Neuron (in vitro differentiated cells): ENCODE measurements at regions not wholly inside any gene's neighbourhood (a gene's known extent, or its start where the extent isn't known, plus 50 kb on each side); places are given as distances from the start of the nearest gene placed in this dataset.

ENCODE experiments used
- H2AFZ ChIP-seq: one replicate; pipeline ENCODE4 v1.6.1; 2013; ENCODE audit warnings: low read depth, mild to moderate bottlenecking, inconsistent platforms, low read length, moderate library complexity
- H3K27me3 ChIP-seq: one replicate; pipeline ENCODE4 v1.6.1; 2013; ENCODE audit warnings: low read length; ENCODE audit not compliant: insufficient read depth
- H3K36me3 ChIP-seq: one replicate; pipeline ENCODE4 v1.6.1; 2013; ENCODE audit warnings: low read length; ENCODE audit not compliant: insufficient read depth
- H3K4me1 ChIP-seq: one replicate; pipeline ENCODE4 v1.6.1; 2013; ENCODE audit warnings: low read length; ENCODE audit not compliant: insufficient read depth
- H3K4me3 ChIP-seq: 2 replicates; pipeline ENCODE4 v1.5.1; 2013; ENCODE audit warnings: mild to moderate bottlenecking, low read length, moderate library complexity
- H3K9me3 ChIP-seq: one replicate; pipeline ENCODE4 v1.6.1; 2013; ENCODE audit warnings: low read length

DNA sequence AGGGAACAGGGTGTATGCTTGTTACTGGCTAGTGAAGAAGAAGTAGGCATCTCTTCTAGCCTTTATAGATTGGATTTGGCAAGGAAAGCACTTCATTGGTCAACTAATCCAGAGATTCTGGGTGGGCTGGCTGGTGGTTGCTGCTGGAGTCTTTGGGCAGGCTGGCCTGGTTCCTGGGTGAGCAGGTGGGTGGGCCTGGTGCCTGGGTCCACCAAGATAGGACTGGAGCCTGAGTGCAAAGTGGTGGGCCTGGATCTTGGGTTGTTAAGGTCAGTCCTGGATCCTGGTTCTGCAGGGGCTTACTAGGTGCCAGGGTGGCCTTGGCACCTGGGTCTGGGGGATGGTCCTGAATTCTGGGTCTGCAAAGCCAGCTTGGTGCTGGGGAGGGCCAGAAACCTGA lies 482.4 kb upstream of the GHITM start:
- Histone ChIP-seq H2AFZ (no peak overlapping the region), H3K4me1 (no peaks in the 10 kb centered on the region), H3K9me3 (no peaks in the 10 kb centered on the region), H3K4me3 (no peak overlapping the region), H3K36me3 (no peaks in the 10 kb centered on the region), H3K27me3 (no peaks in the 10 kb centered on the region)

DNA sequence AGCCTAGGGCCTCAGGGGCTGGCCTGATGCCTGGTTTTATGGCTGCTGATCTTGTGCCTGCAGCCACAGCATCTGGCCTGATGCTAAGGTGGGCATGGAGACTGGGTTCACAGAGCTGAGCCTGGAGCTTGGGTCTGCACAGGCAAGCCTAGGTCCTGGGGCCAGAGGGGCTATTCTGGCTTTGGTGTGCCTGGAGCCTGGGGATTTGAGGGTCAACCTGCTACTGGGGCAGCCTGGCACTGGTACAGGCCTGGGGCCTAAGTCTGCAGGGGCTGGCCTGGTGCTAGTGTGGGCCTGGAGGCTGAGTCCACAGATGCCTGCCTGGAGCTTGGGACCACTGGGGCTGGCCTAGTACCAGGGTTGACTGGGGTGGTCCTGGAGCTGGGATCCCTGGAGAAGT lies 481.8 kb upstream of the GHITM start:
- Histone ChIP-seq H3K27me3 (no peaks in the 10 kb centered on the region), H3K4me1 (no peaks in the 10 kb centered on the region), H3K4me3 (no peak overlapping the region), H2AFZ (no peak overlapping the region), H3K36me3 (no peaks in the 10 kb centered on the region), H3K9me3 (no peaks in the 10 kb centered on the region)

DNA sequence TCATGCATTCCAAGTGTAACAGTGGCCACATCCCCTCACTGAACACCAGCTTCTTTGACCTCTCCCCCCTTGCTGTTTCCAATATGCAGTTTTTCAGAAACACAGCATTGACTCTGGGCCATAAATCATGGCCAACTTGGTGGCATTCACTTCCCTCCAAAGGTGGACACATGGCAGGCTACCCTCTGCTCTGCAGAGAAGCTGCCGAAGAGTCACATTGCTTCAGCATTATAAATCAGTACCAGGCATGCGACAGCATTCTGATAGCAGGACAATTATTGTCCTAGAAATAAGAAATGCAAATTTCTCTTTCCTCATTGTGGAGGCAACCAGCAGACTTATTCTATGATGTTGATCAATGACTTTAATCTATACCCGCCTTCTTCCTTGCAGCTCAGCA lies 475.4 kb upstream of the GHITM start:
- Histone ChIP-seq H3K4me3 (no peak overlapping the region), H3K27me3 (no peaks in the 10 kb centered on the region), H3K9me3 (no peaks in the 10 kb centered on the region), H3K36me3 (no peaks in the 10 kb centered on the region), H3K4me1 (no peaks in the 10 kb centered on the region), H2AFZ (no peak overlapping the region)

DNA sequence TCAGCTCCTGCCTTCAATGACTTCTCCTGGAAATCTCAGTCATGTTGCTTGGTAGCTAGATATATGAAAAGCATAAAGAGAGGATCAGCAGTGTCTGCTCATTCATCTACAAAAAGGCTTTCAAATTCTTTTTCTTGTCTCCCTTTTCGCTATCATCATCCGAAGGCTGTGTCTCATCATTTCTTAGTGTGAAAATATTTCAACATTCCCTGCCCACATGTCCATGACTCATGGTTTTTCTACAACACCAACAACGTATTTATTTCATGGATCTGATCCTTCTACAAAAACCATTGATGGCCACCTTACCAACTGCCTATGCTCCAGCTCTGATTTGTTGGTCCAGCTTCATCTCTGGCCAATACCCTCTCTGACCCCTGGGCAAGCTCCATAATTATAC lies 472.5 kb upstream of the GHITM start:
- no peaks in the 10 kb centered on the region for H3K27me3 ChIP-seq
- no peaks in the 10 kb centered on the region for H3K4me1 ChIP-seq
- H3K9me3 ChIP-seq = no peaks in the 10 kb centered on the region
- no peak overlapping the region for H3K4me3 ChIP-seq
- H2AFZ ChIP-seq = no peak overlapping the region
- no peaks in the 10 kb centered on the region for H3K36me3 ChIP-seq

DNA sequence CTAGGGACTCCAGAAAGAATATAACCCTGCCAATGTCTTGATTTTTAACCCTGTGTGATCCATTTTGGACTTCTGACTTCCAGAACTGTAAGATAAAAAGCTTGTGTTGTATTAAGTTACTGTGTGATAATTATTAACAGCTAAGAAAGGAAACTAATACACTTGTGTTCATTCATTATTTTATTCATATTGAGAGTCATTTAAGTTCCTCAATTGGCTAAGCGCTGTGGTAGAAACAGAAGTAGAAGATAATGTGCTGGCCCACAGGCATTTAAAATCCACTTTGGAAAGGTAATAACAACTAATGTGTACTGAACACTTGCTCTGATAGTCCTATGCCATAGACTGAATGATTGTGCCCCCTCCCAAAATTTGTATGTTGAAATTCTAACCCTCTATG lies 471.7 kb upstream of the GHITM start:
- no peak overlapping the region for H2AFZ ChIP-seq
- H3K27me3 ChIP-seq = no peaks in the 10 kb centered on the region
- H3K36me3 ChIP-seq = no peaks in the 10 kb centered on the region
- H3K4me1 ChIP-seq = no peaks in the 10 kb centered on the region
- H3K9me3 ChIP-seq = no peaks in the 10 kb centered on the region
- H3K4me3 ChIP-seq = no peak overlapping the region

DNA sequence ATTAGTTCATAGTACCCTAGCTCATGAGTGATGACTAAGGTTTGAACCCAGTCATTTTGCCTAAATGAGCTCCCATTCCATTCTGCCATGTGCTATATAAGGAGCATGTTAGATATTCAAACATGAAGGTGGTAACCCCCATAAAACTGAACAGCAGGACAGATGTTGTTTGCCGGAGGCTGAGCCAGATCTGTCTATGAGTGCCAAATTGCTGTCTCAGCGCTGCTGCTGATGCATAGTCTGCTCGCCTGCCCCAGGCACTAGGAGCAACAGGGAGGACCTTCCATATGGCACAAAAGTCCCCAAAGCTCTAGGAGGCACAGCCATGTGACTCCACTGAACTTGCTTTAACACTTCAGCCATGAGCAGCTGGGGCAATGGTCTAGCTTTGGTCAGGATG lies 466.0 kb upstream of the GHITM start:
- H3K4me1 ChIP-seq = no peaks in the 10 kb centered on the region
- H3K9me3 ChIP-seq = no peaks in the 10 kb centered on the region
- H3K36me3 ChIP-seq = no peaks in the 10 kb centered on the region
- no peak overlapping the region for H2AFZ ChIP-seq
- H3K27me3 ChIP-seq = peaks cover 2% of the 10 kb centered on the region
- H3K4me3 ChIP-seq = no peak overlapping the region

DNA sequence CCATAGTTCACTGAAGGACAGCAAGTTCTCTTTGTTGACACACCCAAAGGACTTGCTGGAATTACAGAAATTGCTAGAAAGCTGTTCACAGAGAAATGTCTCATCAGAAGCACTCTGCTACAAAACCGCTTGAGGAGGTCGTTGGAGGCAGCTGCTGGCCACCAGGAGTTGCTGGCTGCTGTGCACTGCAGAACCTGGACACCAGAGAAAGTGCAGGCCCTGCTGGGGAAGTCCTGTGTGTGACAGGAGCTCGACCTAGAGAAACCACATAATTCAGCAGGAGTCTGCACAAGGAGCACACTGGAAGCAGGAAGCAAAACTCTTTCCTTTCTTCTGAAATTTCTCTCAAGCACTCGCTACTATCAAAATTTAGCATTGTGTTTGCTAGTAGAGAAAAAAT lies 461.5 kb upstream of the GHITM start:
- Histone ChIP-seq H3K4me1 (no peaks in the 10 kb centered on the region), H3K4me3 (no peak overlapping the region), H3K9me3 (no peaks in the 10 kb centered on the region), H3K36me3 (no peaks in the 10 kb centered on the region), H3K27me3 (peaks cover 2% of the 10 kb centered on the region), H2AFZ (peak overlapping the region; percentile 26)

DNA sequence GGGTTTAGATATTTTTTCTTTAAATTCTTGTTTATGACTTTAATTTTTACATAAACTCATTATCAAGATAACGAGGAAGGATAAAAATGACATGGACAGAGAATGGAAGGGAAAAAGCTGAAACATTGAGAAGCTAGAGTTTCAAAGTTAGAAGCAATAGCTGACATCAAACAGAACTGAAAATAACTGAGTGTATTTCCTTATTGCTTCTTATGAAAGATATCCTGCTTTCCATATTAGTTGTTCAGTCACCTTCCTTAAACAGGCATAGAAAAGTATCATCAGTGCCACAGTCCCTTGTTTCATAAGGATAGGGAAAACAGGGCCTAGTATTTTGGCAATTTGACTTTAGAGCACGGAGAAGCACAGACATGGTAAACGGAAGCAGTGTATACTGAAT lies 460.5 kb upstream of the GHITM start:
- no peaks in the 10 kb centered on the region for H3K36me3 ChIP-seq
- H3K9me3 ChIP-seq = no peaks in the 10 kb centered on the region
- no peak overlapping the region for H3K4me3 ChIP-seq
- H2AFZ ChIP-seq = no peak overlapping the region
- no peaks in the 10 kb centered on the region for H3K27me3 ChIP-seq
- H3K4me1 ChIP-seq = no peaks in the 10 kb centered on the region

DNA sequence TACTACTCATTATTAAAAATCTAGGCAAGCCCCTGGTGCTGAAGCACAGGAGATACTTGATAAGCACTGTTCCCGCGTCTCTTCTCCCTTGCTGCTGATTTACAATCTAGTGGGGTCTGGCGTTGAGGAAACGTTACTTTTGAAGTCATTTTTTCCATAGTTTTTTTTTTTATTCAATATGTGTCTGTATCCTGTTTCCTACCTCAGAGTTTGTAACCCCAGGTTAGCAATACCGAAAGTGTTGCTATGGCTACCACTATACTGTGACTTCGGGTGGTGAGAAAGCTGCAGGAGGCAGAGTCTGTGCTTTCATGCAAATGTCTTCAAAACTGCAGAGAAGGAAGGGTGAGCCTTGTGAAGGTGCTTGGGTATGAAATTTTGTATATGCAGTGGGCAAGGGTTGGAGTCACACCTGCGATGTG lies 458.8 kb upstream of the GHITM start:
- no peaks in the 10 kb centered on the region for H3K36me3 ChIP-seq
- no peak overlapping the region for H2AFZ ChIP-seq
- no peaks in the 10 kb centered on the region for H3K9me3 ChIP-seq
- no peaks in the 10 kb centered on the region for H3K27me3 ChIP-seq
- no peaks in the 10 kb centered on the region for H3K4me1 ChIP-seq
- H3K4me3 ChIP-seq = no peak overlapping the region

DNA sequence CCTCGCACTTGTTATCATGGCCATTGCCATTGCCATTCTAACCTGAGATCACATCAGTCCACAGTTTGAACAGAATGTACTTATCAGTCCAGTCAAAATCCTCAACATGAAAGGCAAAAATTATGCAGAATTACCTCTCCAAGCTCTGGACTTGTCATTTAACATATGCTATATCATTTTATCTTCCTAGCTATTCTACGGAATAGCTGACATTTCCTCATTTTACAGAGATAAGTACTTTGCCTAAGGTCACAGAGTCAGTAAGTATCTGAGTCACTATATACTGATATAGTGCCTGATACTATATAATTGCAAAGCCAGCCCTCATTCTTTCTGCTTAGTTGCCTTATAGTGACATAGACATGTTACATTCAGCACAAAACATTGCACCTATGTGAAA lies 456.9 kb upstream of the GHITM start:
- no peaks in the 10 kb centered on the region for H3K36me3 ChIP-seq
- H3K4me3 ChIP-seq = no peak overlapping the region
- H2AFZ ChIP-seq = no peak overlapping the region
- H3K9me3 ChIP-seq = no peaks in the 10 kb centered on the region
- no peaks in the 10 kb centered on the region for H3K4me1 ChIP-seq
- H3K27me3 ChIP-seq = no peaks in the 10 kb centered on the region

DNA sequence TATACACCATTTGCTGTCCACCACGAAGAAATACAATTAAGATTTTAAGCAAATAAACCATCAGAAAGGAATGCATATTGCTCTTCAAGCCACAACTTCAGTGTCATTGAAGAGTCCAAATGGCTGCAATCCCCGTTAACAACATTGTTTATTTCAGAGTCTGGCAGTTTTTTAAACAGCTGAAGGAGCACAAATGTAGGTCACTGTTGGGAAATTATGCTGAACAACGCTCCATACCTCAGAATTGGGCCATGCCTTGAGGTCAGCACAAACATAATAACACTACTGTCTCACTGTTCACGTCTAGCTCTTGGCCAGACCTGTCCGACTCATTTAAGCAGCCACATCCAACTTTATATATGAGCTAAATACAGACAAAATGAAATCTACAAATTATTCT lies 453.9 kb upstream of the GHITM start:
- no peak overlapping the region for H2AFZ ChIP-seq
- H3K36me3 ChIP-seq = no peaks in the 10 kb centered on the region
- no peaks in the 10 kb centered on the region for H3K4me1 ChIP-seq
- H3K9me3 ChIP-seq = no peaks in the 10 kb centered on the region
- H3K27me3 ChIP-seq = no peaks in the 10 kb centered on the region
- no peak overlapping the region for H3K4me3 ChIP-seq

DNA sequence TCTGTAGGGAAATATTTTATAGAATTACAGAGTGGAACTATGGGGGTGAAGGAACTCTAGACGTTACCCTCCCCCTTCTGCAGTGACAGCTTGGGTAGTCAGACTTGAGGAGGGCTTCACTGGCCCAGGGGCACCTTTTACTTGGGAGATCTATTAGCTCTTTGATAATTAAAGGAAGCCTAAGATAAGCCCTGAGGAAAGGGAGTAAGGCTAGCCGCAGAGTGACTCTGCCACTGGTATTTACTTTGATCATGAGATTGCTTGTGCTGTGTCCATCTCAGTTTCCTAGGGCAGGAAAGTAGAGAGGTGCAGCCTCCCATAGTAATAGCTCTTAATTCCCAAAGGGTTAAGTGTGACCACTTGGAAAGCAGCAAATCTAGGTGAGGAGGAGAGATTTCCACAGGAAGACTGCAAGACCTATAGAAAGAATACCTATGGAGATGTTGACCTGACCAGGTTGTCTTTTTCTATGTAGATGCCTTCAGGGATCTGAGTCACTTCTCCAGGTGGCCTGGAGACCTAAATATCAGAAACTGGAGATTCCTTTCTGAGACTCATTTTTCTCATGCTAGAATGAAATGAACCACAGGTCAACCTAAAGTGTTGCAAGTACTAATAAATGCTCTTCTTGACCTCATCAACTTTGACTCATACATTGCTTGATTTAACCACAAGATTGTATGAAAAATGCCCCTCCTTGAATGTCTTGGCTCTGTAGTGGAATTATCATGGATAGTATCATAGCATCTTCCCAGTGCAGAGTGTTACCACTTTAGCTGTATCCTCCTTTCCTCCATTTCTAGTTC lies 447.3 kb upstream of the GHITM start:
- Histone ChIP-seq H3K36me3 (no peaks in the 10 kb centered on the region), H3K9me3 (no peaks in the 10 kb centered on the region), H3K4me1 (no peaks in the 10 kb centered on the region), H2AFZ (no peak overlapping the region), H3K27me3 (no peaks in the 10 kb centered on the region), H3K4me3 (no peak overlapping the region)

DNA sequence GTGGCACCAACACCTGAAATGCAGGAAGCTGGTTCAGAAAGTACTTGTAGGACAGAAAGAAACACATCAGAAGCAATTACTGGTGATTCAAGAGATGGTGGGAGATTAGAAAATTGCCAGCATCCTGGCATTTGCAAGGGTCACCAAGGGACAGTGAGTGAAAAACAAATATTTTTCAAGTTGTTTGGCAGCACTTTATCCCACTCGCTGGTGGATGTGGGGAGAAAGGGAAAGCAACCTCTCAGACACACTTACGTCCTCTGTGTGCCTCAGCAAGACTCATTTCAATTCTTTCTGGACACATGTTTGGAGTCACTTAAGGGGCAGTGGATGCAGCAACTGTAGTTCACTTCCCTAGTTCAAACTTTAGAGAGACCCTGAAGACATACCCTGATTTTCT lies 440.4 kb upstream of the GHITM start:
- Histone ChIP-seq H2AFZ (no peak overlapping the region), H3K4me1 (no peaks in the 10 kb centered on the region), H3K36me3 (no peaks in the 10 kb centered on the region), H3K4me3 (no peak overlapping the region), H3K9me3 (peaks cover 4% of the 10 kb centered on the region), H3K27me3 (no peaks in the 10 kb centered on the region)

DNA sequence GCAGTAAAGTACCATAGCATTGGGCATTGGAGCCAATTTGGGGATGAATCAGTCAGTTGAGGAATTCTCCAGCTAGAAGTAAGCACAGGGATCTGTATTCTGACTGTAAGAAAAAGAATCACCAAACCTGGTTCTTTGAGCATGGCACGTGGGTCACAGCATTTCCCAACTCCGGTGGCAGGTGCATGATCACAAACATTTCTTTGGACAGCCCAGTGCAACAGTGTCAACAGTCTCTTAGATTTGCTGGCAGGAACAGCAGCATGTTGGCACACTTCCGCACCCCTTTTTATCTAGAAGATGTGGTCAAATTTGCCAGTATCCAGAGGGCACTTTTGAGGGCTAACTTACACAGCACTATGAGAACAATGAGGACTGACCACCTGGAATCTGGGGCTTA lies 437.5 kb upstream of the GHITM start:
- H2AFZ ChIP-seq = no peak overlapping the region
- no peaks in the 10 kb centered on the region for H3K4me1 ChIP-seq
- H3K4me3 ChIP-seq = no peak overlapping the region
- no peaks in the 10 kb centered on the region for H3K27me3 ChIP-seq
- no peaks in the 10 kb centered on the region for H3K36me3 ChIP-seq
- peaks cover 4% of the 10 kb centered on the region for H3K9me3 ChIP-seq
